HAP-1 (cell line): ENCODE measurements at regions not wholly inside any gene's neighbourhood (a gene's known extent, or its start where the extent isn't known, plus 50 kb on each side); places are given as distances from the start of the nearest gene placed in this dataset.
"Not testable (repeated sequence)": the region's sequence is repeated elsewhere in the genome, so short reads cannot be mapped to it uniquely, and the experiment has no call there.

Experiments
- DNase-seq, 2 experiments: peaks; one replicate each; pipeline ENCODE4 v3.0.0-alpha.2; 2016 to 2020; ENCODE audit warnings: low spot score in 2 of 2
- H3K27me3 ChIP-seq: fragments of 250-450 bp; sonication (Bioruptor Pico); 2 replicates; pipeline ENCODE4 v1.5.1; 2020; ENCODE audit warnings: low read depth, mild to moderate bottlenecking, moderate library complexity
- H3K36me3 ChIP-seq: fragments of 250-450 bp; sonication (Bioruptor Pico); replicated peaks from 2 replicates; pipeline ENCODE4 v1.5.1; 2020; ENCODE audit warnings: mild to moderate bottlenecking
- H3K4me1 ChIP-seq: fragments of 250-450 bp; sonication (Bioruptor Pico); 2 replicates; pipeline ENCODE4 v1.5.1; 2020; ENCODE audit warnings: mild to moderate bottlenecking
- H3K4me3 ChIP-seq: fragments of 250-450 bp; sonication (Bioruptor Pico); 2 replicates; pipeline ENCODE4 v1.5.1; 2020; ENCODE audit warnings: mild to moderate bottlenecking, moderate library complexity
- H3K9me3 ChIP-seq: fragments of 250-450 bp; sonication (Bioruptor Pico); 2 replicates; pipeline ENCODE4 v1.5.1; 2020; ENCODE audit warnings: mild to moderate bottlenecking, moderate library complexity
- in situ Hi-C: fragments of 300-500 bp; cut with MboI; formaldehyde crosslinking; loops from 3 replicates; pipeline ENCODE4 v1.14.3; 2020; ENCODE audit warnings: low sequenced_read_pairs, inconsistent platforms, mixed read lengths

- in situ Hi-C loops: no loop called here
- no peaks in the 10 kb centered on the region for H3K9me3 ChIP-seq
- no peaks in the 10 kb centered on the region for H3K4me1 ChIP-seq
- H3K36me3 ChIP-seq: no peaks in the 10 kb centered on the region
- H3K4me3 ChIP-seq: no peak overlapping the region
- DNase-seq: no peak
- H3K27me3 ChIP-seq: no peaks in the 10 kb centered on the region
Measured at GRCh38 chr1:157460381-157460780, 91.9 kb downstream of the FCRL5 start.

- Histone ChIP-seq H3K36me3 (no peaks in the 10 kb centered on the region), H3K4me1 (no peaks in the 10 kb centered on the region), H3K27me3 (no peaks in the 10 kb centered on the region), H3K4me3 (no peak overlapping the region), H3K9me3 (no peaks in the 10 kb centered on the region)
- DNase-seq: no peak
- in situ Hi-C loops: no loop called here
Measured at GRCh38 chr1:157457279-157457678, 95.0 kb downstream of the FCRL5 start.

GRCh38 chr1:157455318-157455717 lies 97.0 kb downstream of the FCRL5 start:
- Histone ChIP-seq H3K4me3 (no peak overlapping the region), H3K9me3 (no peaks in the 10 kb centered on the region), H3K4me1 (no peaks in the 10 kb centered on the region), H3K36me3 (no peaks in the 10 kb centered on the region), H3K27me3 (no peaks in the 10 kb centered on the region)
- in situ Hi-C loops: no loop called here
- no peak for DNase-seq

- no peaks in the 10 kb centered on the region for H3K9me3 ChIP-seq
- H3K4me1 ChIP-seq: no peaks in the 10 kb centered on the region
- no peaks in the 10 kb centered on the region for H3K27me3 ChIP-seq
- H3K36me3 ChIP-seq: no peaks in the 10 kb centered on the region
- H3K4me3 ChIP-seq: no peak overlapping the region
- DNase-seq: no peak
- in situ Hi-C loops: no loop called here
Measured at GRCh38 chr1:157450106-157450505, 102.2 kb downstream of the FCRL5 start.

GRCh38 chr1:157448636-157449035 lies 103.7 kb downstream of the FCRL5 start:
- no peak for DNase-seq
- in situ Hi-C loops: no loop called here

GRCh38 chr1:157446356-157446755 lies 106.0 kb downstream of the FCRL5 start:
- H3K4me1 ChIP-seq, H3K9me3 ChIP-seq, H3K27me3 ChIP-seq, H3K36me3 ChIP-seq, in situ Hi-C loops, H3K4me3 ChIP-seq, DNase-seq: not testable (repeated sequence)

More at GRCh38 chr1:157448636-157449035, 103.7 kb downstream of the FCRL5 start:
- Histone ChIP-seq H3K4me3 (no peak overlapping the region), H3K36me3 (no peaks in the 10 kb centered on the region), H3K27me3 (no peaks in the 10 kb centered on the region; the same call in 1 of the 2 replicates), H3K9me3 (no peaks in the 10 kb centered on the region), H3K4me1 (no peaks in the 10 kb centered on the region)

GRCh38 chr1:157445616-157446140 lies 106.6 kb downstream of the FCRL5 start:
- DNase-seq, H3K9me3 ChIP-seq, in situ Hi-C loops, H3K27me3 ChIP-seq, H3K36me3 ChIP-seq, H3K4me1 ChIP-seq, H3K4me3 ChIP-seq: not testable (repeated sequence)

GRCh38 chr1:157442065-157442464 lies 110.2 kb downstream of the FCRL5 start:
- DNase-seq: no peak
- H3K27me3 ChIP-seq: peaks cover 6% of the 10 kb centered on the region; the same call in 1 of the 2 replicates
- no peaks in the 10 kb centered on the region for H3K9me3 ChIP-seq
- peaks cover 9% of the 10 kb centered on the region for H3K4me1 ChIP-seq
- H3K36me3 ChIP-seq: no peaks in the 10 kb centered on the region
- in situ Hi-C loops: no loop called here
- H3K4me3 ChIP-seq: no peak overlapping the region

GRCh38 chr1:157439302-157439954 lies 112.9 kb downstream of the FCRL5 start:
- Histone ChIP-seq H3K27me3 (peaks cover 19% of the 10 kb centered on the region), H3K9me3 (no peaks in the 10 kb centered on the region), H3K4me1 (peaks cover 9% of the 10 kb centered on the region), H3K4me3 (no peak overlapping the region), H3K36me3 (no peaks in the 10 kb centered on the region)
- DNase-seq: no peak
- in situ Hi-C loops: no loop called here

GRCh38 chr1:157438613-157439012 lies 113.7 kb downstream of the FCRL5 start:
- in situ Hi-C loops: no loop called here
- no peaks in the 10 kb centered on the region for H3K36me3 ChIP-seq
- DNase-seq: peak in 1 of 2 experiments; percentile 81
- H3K4me1 ChIP-seq: peaks cover 9% of the 10 kb centered on the region
- peaks cover 22% of the 10 kb centered on the region for H3K27me3 ChIP-seq
- no peak overlapping the region for H3K4me3 ChIP-seq
- no peaks in the 10 kb centered on the region for H3K9me3 ChIP-seq

- DNase-seq: no peak
- Histone ChIP-seq H3K4me3 (no peak overlapping the region), H3K36me3 (no peaks in the 10 kb centered on the region), H3K9me3 (no peaks in the 10 kb centered on the region), H3K4me1 (peaks cover 9% of the 10 kb centered on the region), H3K27me3 (peaks cover 22% of the 10 kb centered on the region)
- in situ Hi-C loops: no loop called here
Measured at GRCh38 chr1:157438146-157438545, 114.2 kb downstream of the FCRL5 start.

- no peak for DNase-seq
- in situ Hi-C loops: no loop called here
- no peak overlapping the region for H3K4me3 ChIP-seq
Measured at GRCh38 chr1:157437296-157437695, 115.0 kb downstream of the FCRL5 start.

GRCh38 chr1:157431751-157432150 lies 120.6 kb downstream of the FCRL5 start:
- Histone ChIP-seq H3K9me3 (no peaks in the 10 kb centered on the region), H3K4me1 (no peaks in the 10 kb centered on the region), H3K4me3 (no peak overlapping the region), H3K36me3 (no peaks in the 10 kb centered on the region), H3K27me3 (peaks cover 20% of the 10 kb centered on the region)
- in situ Hi-C loops: no loop called here
- DNase-seq: no peak

More at GRCh38 chr1:157437296-157437695, 115.0 kb downstream of the FCRL5 start:
- H3K36me3 ChIP-seq: no peaks in the 10 kb centered on the region
- peaks cover 9% of the 10 kb centered on the region for H3K4me1 ChIP-seq
- H3K9me3 ChIP-seq: no peaks in the 10 kb centered on the region
- peaks cover 22% of the 10 kb centered on the region for H3K27me3 ChIP-seq

- Histone ChIP-seq H3K36me3 (no peaks in the 10 kb centered on the region), H3K4me1 (no peaks in the 10 kb centered on the region), H3K27me3 (peaks cover 6% of the 10 kb centered on the region), H3K4me3 (no peak overlapping the region), H3K9me3 (no peaks in the 10 kb centered on the region)
- in situ Hi-C loops: no loop called here
- DNase-seq: no peak
Measured at GRCh38 chr1:157429601-157430240, 122.6 kb downstream of the FCRL5 start.
